ENCODE measurements at regions not wholly inside any gene's neighbourhood (a gene's known extent, or its start where the extent isn't known, plus 50 kb on each side); places are given as distances from the start of the nearest gene placed in this dataset.

- TF ChIP-seq CTCF (conservative IDR thresholded peaks at IDR 0.05; ENCODE audit: low read depth, low read length) (no peak), EZH2 (IDR thresholded peaks at IDR 0.05; ENCODE audit: borderline replicate concordance, low read depth, low read length, poor library complexity, severe bottlenecking) (no peak)
These were observed 183.1 kb downstream of the SHQ1 start for GRCh38 chr3:72665103-72665502.
